Hippocampal formation (tissue), 2 donors: ENCODE measurements at regions not wholly inside any gene's neighbourhood (a gene's known extent, or its start where the extent isn't known, plus 50 kb on each side); places are given as distances from the start of the nearest gene placed in this dataset.
A peak's percentile ranks its signal among the peaks of the same experiment; 100 is the strongest.

Source experiments
- DNase-seq, 2 donors: peaks; one replicate each; lab custom pipeline; 2025; lab: John Stamatoyannopoulos, UW

- no peak for DNase-seq
These were observed 900.6 kb downstream of the TUSC7 start for GRCh38 chr3:117610156-117610555.

GRCh38 chr3:117611211-117611610 is 901.6 kb downstream of the TUSC7 start:
- no peak for DNase-seq

GRCh38 chr3:117616227-117616626 is 906.6 kb downstream of the TUSC7 start:
- DNase-seq = no peak

GRCh38 chr3:117617906-117618305 is 908.3 kb downstream of the TUSC7 start:
- no peak for DNase-seq

- DNase-seq = no peak
These were observed 908.9 kb downstream of the TUSC7 start for GRCh38 chr3:117618462-117618861.

- DNase-seq = no peak
These were observed 910.2 kb downstream of the TUSC7 start for GRCh38 chr3:117619805-117620204.

- peak in 1 of 2 donors; percentile 10 for DNase-seq
These were observed 912.7 kb downstream of the TUSC7 start for GRCh38 chr3:117622171-117622841.

GRCh38 chr3:117624424-117624823 is 914.8 kb downstream of the TUSC7 start:
- DNase-seq = no peak

GRCh38 chr3:117625174-117625573 is 915.6 kb downstream of the TUSC7 start:
- no peak for DNase-seq

GRCh38 chr3:117626577-117626976 is 917.0 kb downstream of the TUSC7 start:
- DNase-seq = no peak

GRCh38 chr3:117628823-117629291 is 919.3 kb downstream of the TUSC7 start:
- DNase-seq = peak in 1 of 2 donors; percentile 15

- no peak for DNase-seq
These were observed 919.9 kb downstream of the TUSC7 start for GRCh38 chr3:117629505-117629904.

- DNase-seq = no peak
These were observed 920.9 kb downstream of the TUSC7 start for GRCh38 chr3:117630469-117630868.

GRCh38 chr3:117630885-117631284 is 921.3 kb downstream of the TUSC7 start:
- DNase-seq = no peak

GRCh38 chr3:117631781-117632180 is 922.2 kb downstream of the TUSC7 start:
- DNase-seq = no peak

- no peak for DNase-seq
These were observed 922.6 kb downstream of the TUSC7 start for GRCh38 chr3:117632191-117632590.

GRCh38 chr3:117633207-117633606 is 923.6 kb downstream of the TUSC7 start:
- no peak for DNase-seq

- no peak for DNase-seq
These were observed 928.1 kb downstream of the TUSC7 start for GRCh38 chr3:117637666-117638065.

GRCh38 chr3:117644203-117644602 is 934.6 kb downstream of the TUSC7 start:
- DNase-seq = no peak

- no peak for DNase-seq
These were observed 936.1 kb downstream of the TUSC7 start for GRCh38 chr3:117645561-117646242.

GRCh38 chr3:117647435-117647834 is 937.9 kb downstream of the TUSC7 start:
- no peak for DNase-seq

GRCh38 chr3:117651246-117651645 is 941.7 kb downstream of the TUSC7 start:
- DNase-seq = no peak

- DNase-seq = no peak
These were observed 946.8 kb downstream of the TUSC7 start for GRCh38 chr3:117656391-117656790.

- no peak for DNase-seq
These were observed 947.7 kb downstream of the TUSC7 start for GRCh38 chr3:117657278-117657677.
